HEK293 (cell line): ENCODE measurements at regions not wholly inside any gene's neighbourhood (a gene's known extent, or its start where the extent isn't known, plus 50 kb on each side); places are given as distances from the start of the nearest gene placed in this dataset.
A peak's percentile ranks its signal among the peaks of the same experiment; 100 is the strongest.

Experiments
- FEZF1 ChIP-seq: fragments of 450-650 bp; formaldehyde crosslinking; IDR thresholded peaks from 2 replicates; pipeline ENCODE4 v1.5.1; 2016; ENCODE audit warnings: missing biosample characterization, missing genetic modification characterization
- GLI4 ChIP-seq: fragments of 450-650 bp; formaldehyde crosslinking; IDR thresholded peaks from 2 replicates; pipeline ENCODE4 v1.5.1; 2016; ENCODE audit warnings: missing biosample characterization, missing genetic modification characterization
- KLF10 ChIP-seq: fragments of 450-650 bp; IDR thresholded peaks from 2 replicates; pipeline ENCODE4 v1.5.1; 2018; ENCODE audit warnings: missing biosample characterization, mild to moderate bottlenecking, missing genetic modification characterization
- KLF16 ChIP-seq: fragments of 450-650 bp; formaldehyde crosslinking; IDR thresholded peaks from 2 replicates; pipeline ENCODE4 v1.5.1; 2017; ENCODE audit warnings: missing biosample characterization, missing genetic modification characterization
- KLF9 ChIP-seq: fragments of 450-650 bp; formaldehyde crosslinking; IDR thresholded peaks from 2 replicates; pipeline ENCODE4 v1.5.1; 2016; ENCODE audit warnings: missing biosample characterization, missing genetic modification characterization, low read depth
- MEIS1 ChIP-seq: sonication (generic); formaldehyde crosslinking; IDR thresholded peaks from 2 replicates; pipeline ENCODE4 v1.8.1; 2022; ENCODE audit warnings: missing genetic modification reagents, mild to moderate bottlenecking, borderline replicate concordance
- SALL2 ChIP-seq: fragments of 450-650 bp; formaldehyde crosslinking; IDR thresholded peaks from 2 replicates; pipeline ENCODE4 v1.5.0; 2017; ENCODE audit warnings: missing biosample characterization, mild to moderate bottlenecking, missing genetic modification characterization, borderline replicate concordance
- ZNF121 ChIP-seq: fragments of 450-650 bp; formaldehyde crosslinking; IDR thresholded peaks from 2 replicates; pipeline ENCODE4 v1.5.1; 2016; ENCODE audit warnings: missing biosample characterization, missing genetic modification characterization
- ZNF174 ChIP-seq: fragments of 450-650 bp; formaldehyde crosslinking; IDR thresholded peaks from 2 replicates; pipeline ENCODE4 v1.5.0; 2017; ENCODE audit warnings: missing biosample characterization, mild to moderate bottlenecking, missing genetic modification characterization
- ZNF223 ChIP-seq: fragments of 450-650 bp; formaldehyde crosslinking; IDR thresholded peaks from 2 replicates; pipeline ENCODE4 v1.5.1; 2016; ENCODE audit warnings: missing biosample characterization, missing genetic modification characterization
- ZNF274 ChIP-seq, 2 experiments: fragments of 200-500 bp in 1 of 2; fragments of 450-650 bp in 1 of 2; sonication (Bioruptor generic) in 1 of 2; formaldehyde crosslinking in 1 of 2; IDR thresholded peaks; 2 replicates each; pipeline versions ENCODE4 v1.5.1 to v1.6.1; 2014 to 2016; ENCODE audit warnings: borderline replicate concordance in 1 of 2, inconsistent platforms in 1 of 2, low read length in 1 of 2, missing biosample characterization in 1 of 2, missing genetic modification characterization in 1 of 2
- ZNF341 ChIP-seq: fragments of 450-650 bp; formaldehyde crosslinking; IDR thresholded peaks from 2 replicates; pipeline ENCODE4; 2016; ENCODE audit warnings: low read depth, missing biosample characterization, missing genetic modification characterization
- ZNF473 ChIP-seq: fragments of 450-650 bp; formaldehyde crosslinking; IDR thresholded peaks from 2 replicates; pipeline ENCODE4 v1.5.1; 2017; ENCODE audit warnings: missing biosample characterization, missing genetic modification characterization
- ZNF501 ChIP-seq: fragments of 450-650 bp; formaldehyde crosslinking; IDR thresholded peaks from 2 replicates; pipeline ENCODE4 v1.5.1; 2016; ENCODE audit warnings: missing biosample characterization, missing genetic modification characterization
- ZNF521 ChIP-seq: fragments of 450-650 bp; formaldehyde crosslinking; IDR thresholded peaks from 2 replicates; pipeline ENCODE4 v1.5.1; 2017; ENCODE audit warnings: missing biosample characterization, mild to moderate bottlenecking, missing genetic modification characterization
- ZNF544 ChIP-seq: fragments of 450-650 bp; formaldehyde crosslinking; IDR thresholded peaks from 2 replicates; pipeline ENCODE4 v1.5.0; 2017; ENCODE audit warnings: missing biosample characterization, missing genetic modification characterization
- ZNF571 ChIP-seq: fragments of 450-650 bp; formaldehyde crosslinking; IDR thresholded peaks from 2 replicates; pipeline ENCODE4 v1.5.0; 2017; ENCODE audit warnings: missing biosample characterization, missing genetic modification characterization
- ZNF596 ChIP-seq: fragments of 450-650 bp; IDR thresholded peaks from 2 replicates; pipeline ENCODE4 v1.5.0; 2018; ENCODE audit warnings: missing biosample characterization, mild to moderate bottlenecking, missing genetic modification characterization, moderate library complexity
- ZNF664 ChIP-seq: fragments of 450-650 bp; formaldehyde crosslinking; IDR thresholded peaks from 2 replicates; pipeline ENCODE4 v1.5.1; 2016; ENCODE audit warnings: missing biosample characterization, missing genetic modification characterization
- ZNF701 ChIP-seq: fragments of 450-650 bp; formaldehyde crosslinking; IDR thresholded peaks from 2 replicates; pipeline ENCODE4 v1.5.1; 2016; ENCODE audit warnings: missing biosample characterization, missing genetic modification characterization
- ZNF747 ChIP-seq: fragments of 450-650 bp; formaldehyde crosslinking; IDR thresholded peaks from 2 replicates; pipeline ENCODE4 v1.5.1; 2016; ENCODE audit warnings: missing biosample characterization, missing genetic modification characterization
- TF ChIP-seq, protein P1 (sequence below): fragments of 450-650 bp; formaldehyde crosslinking; IDR thresholded peaks from 2 replicates; pipeline ENCODE4 v1.5.1; 2016; ENCODE audit warnings: missing biosample characterization, missing genetic modification characterization
- TF ChIP-seq, protein P2 (sequence below): fragments of 450-650 bp; formaldehyde crosslinking; IDR thresholded peaks from 2 replicates; pipeline ENCODE4 v1.5.1; 2016; ENCODE audit warnings: missing biosample characterization, missing genetic modification characterization
- TF ChIP-seq, protein P3 (sequence below): fragments of 450-650 bp; formaldehyde crosslinking; IDR thresholded peaks from 2 replicates; pipeline ENCODE4 v1.5.1; 2016; ENCODE audit warnings: missing biosample characterization, missing genetic modification characterization
- TF ChIP-seq, protein P4 (sequence below): fragments of 450-650 bp; formaldehyde crosslinking; IDR thresholded peaks from 2 replicates; pipeline ENCODE4 v1.5.1; 2016; ENCODE audit warnings: missing biosample characterization, missing genetic modification characterization
- TF ChIP-seq, protein P5 (sequence below): fragments of 450-650 bp; formaldehyde crosslinking; IDR thresholded peaks from 2 replicates; pipeline ENCODE4 v1.5.1; 2016; ENCODE audit warnings: missing biosample characterization, missing genetic modification characterization
- TF ChIP-seq, protein P6 (sequence below): fragments of 450-650 bp; formaldehyde crosslinking; IDR thresholded peaks from 2 replicates; pipeline ENCODE4 v1.5.1; 2016; ENCODE audit warnings: missing biosample characterization, missing genetic modification characterization, borderline replicate concordance

DNA sequence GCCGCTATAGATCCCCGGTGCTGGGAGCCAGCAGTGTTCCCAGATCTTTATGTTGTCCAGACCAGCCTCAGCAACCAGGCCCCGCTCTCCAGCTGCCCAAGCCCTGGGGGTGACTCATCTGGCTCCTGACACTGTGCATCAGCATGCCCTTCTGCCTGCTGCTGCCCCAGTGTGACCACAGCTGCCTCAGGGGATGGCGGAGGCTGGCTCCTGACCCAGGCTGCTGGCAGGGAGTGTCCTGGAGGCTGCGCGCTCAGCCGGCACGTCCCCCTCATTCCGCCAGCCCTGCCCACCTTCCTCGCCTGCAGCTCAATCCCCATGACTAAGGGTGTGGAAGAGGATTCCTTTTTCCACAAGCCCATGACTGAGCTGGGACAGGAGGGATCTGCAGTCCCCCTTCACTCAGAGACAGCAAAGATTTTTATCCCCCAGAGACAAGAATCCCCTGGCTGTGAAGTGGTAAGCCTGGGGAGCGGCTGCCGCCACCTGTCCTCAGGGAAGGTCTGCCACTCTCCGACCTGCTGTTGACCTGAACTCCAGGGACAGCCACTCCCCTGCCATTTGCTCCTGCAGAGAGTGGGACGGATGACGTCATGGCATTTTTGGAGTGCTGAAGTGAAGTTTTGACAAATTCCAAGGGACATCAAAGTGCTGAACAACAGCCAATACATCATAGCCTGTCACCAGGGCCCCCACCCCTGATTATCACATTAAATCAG lies 182.8 kb upstream of the BMPER start (continued):
- TF ChIP-seq, protein P1, sequence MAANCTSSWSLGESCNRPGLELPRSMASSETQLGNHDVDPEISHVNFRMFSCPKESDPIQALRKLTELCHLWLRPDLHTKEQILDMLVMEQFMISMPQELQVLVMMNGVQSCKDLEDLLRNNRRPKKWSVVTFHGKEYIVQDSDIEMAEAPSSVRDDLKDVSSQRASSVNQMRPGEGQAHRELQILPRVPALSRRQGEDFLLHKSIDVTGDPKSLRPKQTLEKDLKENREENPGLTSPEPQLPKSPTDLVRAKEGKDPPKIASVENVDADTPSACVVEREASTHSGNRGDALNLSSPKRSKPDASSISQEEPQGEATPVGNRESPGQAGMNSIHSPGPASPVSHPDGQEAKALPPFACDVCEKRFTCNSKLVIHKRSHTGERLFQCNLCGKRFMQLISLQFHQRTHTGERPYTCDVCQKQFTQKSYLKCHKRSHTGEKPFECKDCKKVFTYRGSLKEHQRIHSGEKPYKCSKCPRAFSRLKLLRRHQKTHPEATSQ (tag by site-specific recombination): no peak
- no peak for TF ChIP-seq ZNF223
- peak; percentile 76 for TF ChIP-seq FEZF1
- TF ChIP-seq GLI4 (tag by site-specific recombination): no peak
- no peak for TF ChIP-seq ZNF571
- TF ChIP-seq ZNF701 (tag by site-specific recombination): no peak
- no peak for TF ChIP-seq ZNF747 (tag by site-specific recombination)
- no peak for TF ChIP-seq ZNF473 (tag by site-specific recombination)
- TF ChIP-seq ZNF596: no peak
- TF ChIP-seq, protein P2, sequence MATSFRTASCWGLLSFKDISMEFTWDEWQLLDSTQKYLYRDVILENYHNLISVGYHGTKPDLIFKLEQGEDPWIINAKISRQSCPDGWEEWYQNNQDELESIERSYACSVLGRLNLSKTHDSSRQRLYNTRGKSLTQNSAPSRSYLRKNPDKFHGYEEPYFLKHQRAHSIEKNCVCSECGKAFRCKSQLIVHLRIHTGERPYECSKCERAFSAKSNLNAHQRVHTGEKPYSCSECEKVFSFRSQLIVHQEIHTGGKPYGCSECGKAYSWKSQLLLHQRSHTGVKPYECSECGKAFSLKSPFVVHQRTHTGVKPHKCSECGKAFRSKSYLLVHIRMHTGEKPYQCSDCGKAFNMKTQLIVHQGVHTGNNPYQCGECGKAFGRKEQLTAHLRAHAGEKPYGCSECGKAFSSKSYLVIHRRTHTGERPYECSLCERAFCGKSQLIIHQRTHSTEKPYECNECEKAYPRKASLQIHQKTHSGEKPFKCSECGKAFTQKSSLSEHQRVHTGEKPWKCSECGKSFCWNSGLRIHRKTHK: no peak
- no peak for TF ChIP-seq ZNF664
- TF ChIP-seq MEIS1: peak; percentile 52; the same call in 1 of the 2 replicates
- TF ChIP-seq ZNF544 (tag by site-specific recombination): no peak
- no peak for TF ChIP-seq ZNF274 (IDR thresholded peaks at IDR 0.05; ENCODE audit: low read length)
- no peak for TF ChIP-seq ZNF274 (tag by site-specific recombination; IDR thresholded peaks at IDR 0.05; ENCODE audit: borderline replicate concordance)
- TF ChIP-seq, protein P3, sequence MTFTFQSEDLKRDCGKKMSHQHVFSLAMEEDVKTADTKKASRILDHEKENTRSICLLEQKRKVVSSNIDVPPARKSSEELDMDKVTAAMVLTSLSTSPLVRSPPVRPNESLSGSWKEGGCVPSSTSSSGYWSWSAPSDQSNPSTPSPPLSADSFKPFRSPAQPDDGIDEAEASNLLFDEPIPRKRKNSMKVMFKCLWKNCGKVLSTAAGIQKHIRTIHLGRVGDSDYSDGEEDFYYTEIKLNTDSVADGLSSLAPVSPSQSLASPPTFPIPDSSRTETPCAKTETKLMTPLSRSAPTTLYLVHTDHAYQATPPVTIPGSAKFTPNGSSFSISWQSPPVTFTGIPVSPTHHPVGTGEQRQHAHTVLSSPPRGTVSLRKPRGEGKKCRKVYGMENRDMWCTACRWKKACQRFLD (tag by site-specific recombination): no peak
- TF ChIP-seq ZNF121 (tag by site-specific recombination): no peak
- TF ChIP-seq ZNF521 (tag by site-specific recombination): no peak
- peak; percentile 77 for TF ChIP-seq ZNF341 (tag by site-specific recombination)
- TF ChIP-seq, protein P4, sequence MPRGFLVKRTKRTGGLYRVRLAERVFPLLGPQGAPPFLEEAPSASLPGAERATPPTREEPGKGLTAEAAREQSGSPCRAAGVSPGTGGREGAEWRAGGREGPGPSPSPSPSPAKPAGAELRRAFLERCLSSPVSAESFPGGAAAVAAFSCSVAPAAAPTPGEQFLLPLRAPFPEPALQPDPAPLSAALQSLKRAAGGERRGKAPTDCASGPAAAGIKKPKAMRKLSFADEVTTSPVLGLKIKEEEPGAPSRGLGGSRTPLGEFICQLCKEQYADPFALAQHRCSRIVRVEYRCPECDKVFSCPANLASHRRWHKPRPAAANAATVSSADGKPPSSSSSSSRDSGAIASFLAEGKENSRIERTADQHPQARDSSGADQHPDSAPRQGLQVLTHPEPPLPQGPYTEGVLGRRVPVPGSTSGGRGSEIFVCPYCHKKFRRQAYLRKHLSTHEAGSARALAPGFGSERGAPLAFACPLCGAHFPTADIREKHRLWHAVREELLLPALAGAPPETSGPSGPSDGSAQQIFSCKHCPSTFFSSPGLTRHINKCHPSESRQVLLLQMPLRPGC (tag by site-specific recombination): peak; percentile 80
- TF ChIP-seq, protein P5, sequence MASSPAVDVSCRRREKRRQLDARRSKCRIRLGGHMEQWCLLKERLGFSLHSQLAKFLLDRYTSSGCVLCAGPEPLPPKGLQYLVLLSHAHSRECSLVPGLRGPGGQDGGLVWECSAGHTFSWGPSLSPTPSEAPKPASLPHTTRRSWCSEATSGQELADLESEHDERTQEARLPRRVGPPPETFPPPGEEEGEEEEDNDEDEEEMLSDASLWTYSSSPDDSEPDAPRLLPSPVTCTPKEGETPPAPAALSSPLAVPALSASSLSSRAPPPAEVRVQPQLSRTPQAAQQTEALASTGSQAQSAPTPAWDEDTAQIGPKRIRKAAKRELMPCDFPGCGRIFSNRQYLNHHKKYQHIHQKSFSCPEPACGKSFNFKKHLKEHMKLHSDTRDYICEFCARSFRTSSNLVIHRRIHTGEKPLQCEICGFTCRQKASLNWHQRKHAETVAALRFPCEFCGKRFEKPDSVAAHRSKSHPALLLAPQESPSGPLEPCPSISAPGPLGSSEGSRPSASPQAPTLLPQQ (tag by site-specific recombination): no peak
- TF ChIP-seq, protein P6, sequence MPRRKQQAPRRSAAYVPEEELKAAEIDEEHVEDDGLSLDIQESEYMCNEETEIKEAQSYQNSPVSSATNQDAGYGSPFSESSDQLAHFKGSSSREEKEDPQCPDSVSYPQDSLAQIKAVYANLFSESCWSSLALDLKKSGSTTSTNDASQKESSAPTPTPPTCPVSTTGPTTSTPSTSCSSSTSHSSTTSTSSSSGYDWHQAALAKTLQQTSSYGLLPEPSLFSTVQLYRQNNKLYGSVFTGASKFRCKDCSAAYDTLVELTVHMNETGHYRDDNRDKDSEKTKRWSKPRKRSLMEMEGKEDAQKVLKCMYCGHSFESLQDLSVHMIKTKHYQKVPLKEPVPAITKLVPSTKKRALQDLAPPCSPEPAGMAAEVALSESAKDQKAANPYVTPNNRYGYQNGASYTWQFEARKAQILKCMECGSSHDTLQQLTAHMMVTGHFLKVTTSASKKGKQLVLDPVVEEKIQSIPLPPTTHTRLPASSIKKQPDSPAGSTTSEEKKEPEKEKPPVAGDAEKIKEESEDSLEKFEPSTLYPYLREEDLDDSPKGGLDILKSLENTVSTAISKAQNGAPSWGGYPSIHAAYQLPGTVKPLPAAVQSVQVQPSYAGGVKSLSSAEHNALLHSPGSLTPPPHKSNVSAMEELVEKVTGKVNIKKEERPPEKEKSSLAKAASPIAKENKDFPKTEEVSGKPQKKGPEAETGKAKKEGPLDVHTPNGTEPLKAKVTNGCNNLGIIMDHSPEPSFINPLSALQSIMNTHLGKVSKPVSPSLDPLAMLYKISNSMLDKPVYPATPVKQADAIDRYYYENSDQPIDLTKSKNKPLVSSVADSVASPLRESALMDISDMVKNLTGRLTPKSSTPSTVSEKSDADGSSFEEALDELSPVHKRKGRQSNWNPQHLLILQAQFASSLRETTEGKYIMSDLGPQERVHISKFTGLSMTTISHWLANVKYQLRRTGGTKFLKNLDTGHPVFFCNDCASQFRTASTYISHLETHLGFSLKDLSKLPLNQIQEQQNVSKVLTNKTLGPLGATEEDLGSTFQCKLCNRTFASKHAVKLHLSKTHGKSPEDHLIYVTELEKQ (tag by site-specific recombination): peak; percentile 73
- 0 out of 2 replicates have a peak, but pooled peaks have one; percentile 18 for TF ChIP-seq KLF16
- no peak for TF ChIP-seq SALL2 (tag by site-specific recombination)
- TF ChIP-seq ZNF174 (tag by site-specific recombination): no peak
- TF ChIP-seq ZNF501: no peak
- TF ChIP-seq KLF9: no peak; the same call in 1 of the 2 replicates
- TF ChIP-seq KLF10 (tag by site-specific recombination): peak; percentile 34; the same call in 1 of the 2 replicates
